GM21576 (cell line): ENCODE measurements at regions not wholly inside any gene's neighbourhood (a gene's known extent, or its start where the extent isn't known, plus 50 kb on each side); places are given as distances from the start of the nearest gene placed in this dataset.

Experiments
- ATAC-seq: cut with Tn5 transposase; IDR thresholded peaks from one replicate; pipeline ENCODE4 v1.9.1; 2021; ENCODE audit warnings: mild to moderate bottlenecking, moderate library complexity; ENCODE audit not compliant: unreplicated experiment

DNA sequence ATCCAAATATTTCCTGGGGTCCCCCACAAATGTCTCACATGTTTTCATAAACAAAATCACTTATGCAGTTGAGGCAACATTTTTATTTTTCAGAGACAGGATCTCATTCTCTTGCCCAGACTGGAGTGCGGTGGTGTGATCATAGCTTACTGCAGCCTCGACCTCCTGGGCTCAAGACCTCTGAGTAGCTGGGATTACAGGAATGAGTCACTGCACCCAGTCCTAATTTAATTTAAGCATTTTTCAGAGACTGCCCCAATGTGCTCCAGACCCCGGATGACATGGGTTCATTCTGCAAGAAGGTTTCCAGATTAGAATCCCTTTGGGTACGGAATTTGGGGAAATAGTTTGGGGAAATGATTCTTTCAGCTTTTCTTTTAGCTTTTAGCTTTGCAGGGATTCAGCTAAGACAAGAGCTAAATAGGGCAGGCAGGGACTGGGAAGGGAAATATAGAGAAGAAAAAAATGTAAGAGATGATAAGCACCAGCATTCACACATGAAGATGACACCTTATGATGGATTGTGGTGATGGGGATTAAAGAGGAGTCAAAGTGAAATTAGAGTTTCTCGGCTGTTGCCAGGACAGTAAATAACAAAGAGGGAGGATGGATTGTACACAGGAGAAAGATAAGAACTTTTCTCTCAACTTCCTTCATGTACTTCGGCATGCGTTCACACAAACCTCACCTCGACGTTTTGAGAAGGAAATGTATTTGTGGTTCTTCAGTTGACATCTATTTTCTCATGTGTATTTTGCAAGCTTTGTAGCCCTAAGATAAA is 169.4 kb upstream of the TAB2 start:
- ATAC-seq: no peak

DNA sequence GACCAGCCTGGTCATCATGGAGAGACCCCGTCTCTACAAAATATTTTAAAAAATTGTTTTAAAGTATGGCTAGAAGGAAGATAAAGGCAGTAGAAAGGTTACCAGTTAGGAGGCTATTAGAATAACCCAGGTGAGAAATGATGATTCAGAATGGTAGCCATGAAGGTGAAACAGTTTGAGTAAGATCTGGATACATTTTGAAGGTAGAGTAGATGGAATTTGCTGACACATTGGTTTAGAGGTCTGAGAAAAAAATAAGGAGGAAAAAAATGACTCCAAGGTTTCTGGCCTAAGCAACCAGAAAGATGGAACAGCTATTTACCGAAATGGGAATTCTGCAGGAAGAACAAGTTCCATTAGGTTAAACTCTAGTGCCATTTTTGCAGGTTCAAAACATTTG is 167.9 kb upstream of the TAB2 start:
- ATAC-seq: no peak

DNA sequence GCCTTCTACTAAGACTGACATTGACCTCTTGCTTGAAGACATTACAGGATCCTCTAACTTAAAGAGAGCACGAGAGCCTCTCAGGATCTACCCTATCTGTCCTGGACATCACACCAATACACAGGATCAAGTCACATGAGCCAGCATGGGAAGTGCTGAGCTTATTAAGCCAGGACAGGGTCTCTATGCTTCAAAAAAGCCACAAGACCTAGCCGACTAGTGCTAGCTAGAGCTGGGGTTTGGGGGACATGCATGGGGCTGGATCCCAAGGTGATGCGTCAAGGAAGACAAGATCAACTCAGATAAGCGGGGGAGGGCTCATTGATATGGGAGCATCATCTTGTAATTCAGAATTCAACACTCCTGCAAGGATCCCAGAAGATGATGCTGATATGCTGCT is 167.2 kb upstream of the TAB2 start:
- ATAC-seq: no peak

DNA sequence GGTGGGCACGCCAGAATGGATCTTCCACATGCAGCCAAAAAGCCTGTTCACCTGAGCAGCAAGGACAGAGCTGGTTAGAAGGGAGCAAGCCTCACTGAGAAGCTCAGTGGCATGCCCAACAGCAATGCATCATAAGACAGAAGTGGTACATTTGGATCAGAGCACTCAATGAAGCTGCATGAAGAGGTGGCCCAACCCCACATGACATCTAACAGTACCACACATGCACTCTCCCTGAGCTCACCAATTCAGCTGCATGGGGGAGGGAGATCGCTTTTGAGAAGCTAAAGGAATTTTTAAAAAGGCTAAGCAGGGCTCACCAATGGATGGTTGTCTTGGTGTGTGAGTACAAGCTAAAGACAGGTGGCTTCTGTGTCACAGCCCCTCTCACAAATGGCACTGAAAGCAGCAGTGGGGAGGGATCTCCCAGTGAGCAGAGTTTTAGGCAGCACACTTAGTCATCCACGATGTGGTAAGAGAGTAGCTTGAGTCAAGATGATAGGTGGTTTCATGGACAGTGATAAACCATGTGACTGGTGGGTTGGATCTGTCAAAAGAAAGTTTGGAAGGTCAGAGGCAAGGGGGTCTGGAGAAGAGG is 166.6 kb upstream of the TAB2 start:
- ATAC-seq: no peak

DNA sequence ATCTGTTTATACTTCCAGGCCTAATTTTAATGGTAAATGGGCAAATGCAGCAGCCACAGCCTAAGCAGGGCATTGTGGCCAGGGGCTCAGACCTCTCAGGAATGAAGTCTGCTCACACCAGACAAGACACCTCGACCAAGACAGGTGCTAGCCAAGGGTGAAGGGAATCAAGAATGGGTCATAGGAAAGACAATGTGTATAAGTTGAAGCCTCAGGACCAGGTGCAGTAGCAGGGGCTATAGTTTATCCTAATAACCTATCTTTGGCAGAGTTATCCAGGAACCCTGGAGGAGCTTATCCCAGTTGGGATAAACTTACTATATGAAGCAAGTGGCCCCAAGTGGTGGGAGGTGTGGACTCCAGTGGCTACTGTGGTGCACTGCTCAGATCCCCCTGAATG is 165.0 kb upstream of the TAB2 start:
- no peak for ATAC-seq

GRCh38 chr6:149153100-149153499 is 164.4 kb upstream of the TAB2 start:
- ATAC-seq: no peak

DNA sequence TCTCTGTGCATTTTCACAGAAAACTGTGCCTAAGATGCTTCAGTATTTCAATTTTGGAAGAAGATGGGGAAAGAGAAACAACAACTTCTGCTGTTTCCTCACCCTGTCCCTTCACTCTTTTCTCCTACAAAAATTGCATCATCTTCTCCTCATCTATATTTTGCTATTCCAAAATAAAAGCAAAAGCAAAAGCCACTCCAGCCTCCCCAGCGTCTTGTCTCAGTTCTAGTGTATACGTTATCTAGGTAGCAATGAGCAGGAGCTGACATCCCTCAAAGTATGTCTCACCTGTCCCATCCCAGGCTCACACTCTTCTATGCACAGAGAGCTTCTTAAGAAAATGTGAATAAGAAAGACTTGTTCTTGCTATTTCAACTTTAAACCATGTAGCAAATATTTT is 163.8 kb upstream of the TAB2 start:
- no peak for ATAC-seq

- ATAC-seq: no peak
Measured at GRCh38 chr6:149154261-149154821, 163.2 kb upstream of the TAB2 start.

GRCh38 chr6:149157126-149157525 is 160.4 kb upstream of the TAB2 start:
- no peak for ATAC-seq

- no peak for ATAC-seq
Measured at GRCh38 chr6:149158076-149158475, 159.4 kb upstream of the TAB2 start.

DNA sequence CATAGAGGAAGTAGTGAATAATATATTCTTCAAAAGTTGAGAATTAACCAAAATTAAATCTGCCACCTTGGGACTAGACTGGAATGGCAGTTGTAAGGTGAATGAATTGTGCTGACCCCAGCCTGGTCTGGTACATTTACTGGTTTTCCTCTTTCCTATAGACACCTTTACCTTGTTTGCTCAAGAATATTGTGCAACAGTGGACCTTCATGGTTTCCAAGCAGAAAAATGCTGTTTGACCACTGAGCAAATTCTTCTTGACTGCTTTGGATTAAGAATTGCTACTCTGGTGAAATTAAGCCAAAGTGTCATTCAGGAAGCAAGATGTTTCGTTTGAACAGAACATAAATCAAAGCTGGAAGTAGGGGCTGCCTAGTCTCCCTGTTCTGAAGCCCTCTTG is 156.6 kb upstream of the TAB2 start:
- ATAC-seq: no peak

DNA sequence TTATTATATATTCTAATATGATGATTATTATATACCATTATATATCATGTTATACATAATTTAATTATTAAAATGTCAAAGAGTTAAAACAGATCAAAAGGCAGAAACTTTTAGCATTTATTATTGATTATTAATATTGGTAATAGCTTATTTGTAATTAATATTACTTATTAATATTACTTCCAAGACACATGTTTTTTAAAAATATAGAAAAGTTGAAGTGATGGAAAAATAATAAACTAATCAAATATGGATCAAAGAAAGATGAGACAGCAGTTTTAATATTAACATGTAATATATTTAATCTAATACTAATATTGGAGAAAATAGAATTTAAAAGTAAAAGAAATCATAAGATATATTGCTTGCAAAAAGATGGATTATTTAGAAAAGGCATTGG is 154.6 kb upstream of the TAB2 start:
- ATAC-seq: no peak

DNA sequence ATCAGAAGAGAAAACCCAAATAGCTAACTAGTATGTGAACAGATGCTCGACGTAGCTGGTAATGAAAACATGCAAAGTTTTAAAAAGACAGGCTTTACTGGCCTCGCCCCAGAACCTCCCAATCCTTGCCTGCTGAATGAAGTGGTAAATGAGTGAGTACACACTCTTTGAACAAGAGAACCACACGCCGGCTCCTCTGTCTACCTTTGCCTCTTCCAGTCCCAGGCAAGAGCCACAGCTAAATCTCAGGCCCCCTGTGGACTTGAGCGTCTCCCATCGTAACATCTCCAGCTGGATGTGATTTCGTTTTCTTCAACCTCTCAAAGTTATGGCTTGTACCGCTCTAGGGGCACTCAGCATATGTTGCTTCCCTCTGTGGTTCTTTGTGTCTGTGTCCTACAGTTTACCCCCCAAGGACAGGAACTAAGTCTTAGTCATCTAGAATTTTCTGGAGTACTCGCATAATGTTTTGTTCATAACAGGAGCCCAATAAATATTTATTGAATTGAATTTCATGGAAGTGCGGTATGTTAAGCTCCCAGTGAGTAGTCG is 153.2 kb upstream of the TAB2 start:
- ATAC-seq: no peak

DNA sequence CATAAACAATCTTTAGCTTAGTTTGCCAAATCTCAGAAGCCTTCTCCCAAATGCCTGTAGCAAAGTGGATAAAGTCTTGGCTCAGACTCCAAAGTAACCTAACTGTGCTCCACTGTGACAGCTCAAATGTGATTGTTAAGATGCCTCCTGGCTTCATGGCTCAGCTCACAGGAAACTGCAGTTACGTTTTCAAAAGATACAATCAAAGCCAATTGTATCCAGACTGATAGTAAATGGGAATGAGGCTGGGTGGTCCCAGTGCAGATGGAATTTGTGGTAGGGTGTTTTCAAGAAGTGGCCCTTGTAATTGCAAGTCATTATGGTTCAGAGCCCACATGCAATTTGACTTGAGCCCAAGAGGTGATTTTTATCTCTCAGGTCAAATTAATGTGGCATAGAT is 151.2 kb upstream of the TAB2 start:
- no peak for ATAC-seq

DNA sequence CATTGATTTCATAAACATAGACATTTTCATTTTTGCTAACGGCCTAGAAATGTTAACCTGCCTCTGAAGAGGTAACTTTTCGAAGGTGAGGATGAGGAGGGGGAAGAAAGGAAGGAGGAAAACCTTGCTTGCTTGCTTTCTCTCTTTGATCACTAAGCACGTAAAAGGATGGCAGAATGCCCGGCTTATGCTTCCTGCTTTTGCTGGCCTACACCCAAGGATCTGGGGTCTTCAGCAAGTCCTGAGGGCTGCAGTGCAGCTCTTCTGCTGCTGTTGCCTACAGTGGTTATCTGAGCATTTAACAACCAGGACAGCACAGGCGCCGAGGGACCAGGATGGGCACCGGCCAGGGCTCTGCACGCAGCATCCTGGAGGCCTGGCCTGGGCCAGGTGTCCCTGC is 150.8 kb upstream of the TAB2 start:
- no peak for ATAC-seq

DNA sequence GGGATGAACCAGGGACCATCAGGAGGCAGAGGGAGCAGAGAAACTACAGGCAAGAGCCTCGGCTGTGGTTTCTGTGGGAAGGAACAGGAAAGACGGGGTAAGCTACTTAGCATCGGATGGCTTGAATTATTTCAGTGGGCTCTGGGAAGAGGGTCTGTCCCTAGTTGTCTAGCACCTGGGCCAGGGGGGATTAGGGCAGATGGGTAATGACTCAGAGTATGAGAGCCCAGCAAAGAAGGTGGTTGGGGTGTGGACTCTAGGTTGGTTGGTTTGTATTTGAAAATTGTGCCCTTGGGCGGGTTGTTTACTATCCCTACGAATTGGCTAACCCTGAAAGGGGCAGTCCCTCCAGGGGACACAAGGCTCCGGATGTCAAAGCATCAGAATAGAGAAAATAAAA is 148.5 kb upstream of the TAB2 start:
- ATAC-seq: no peak

GRCh38 chr6:149169761-149170511 is 147.6 kb upstream of the TAB2 start:
- ATAC-seq: no peak

- ATAC-seq: no peak
Measured at GRCh38 chr6:149170564-149171452, 146.7 kb upstream of the TAB2 start.

DNA sequence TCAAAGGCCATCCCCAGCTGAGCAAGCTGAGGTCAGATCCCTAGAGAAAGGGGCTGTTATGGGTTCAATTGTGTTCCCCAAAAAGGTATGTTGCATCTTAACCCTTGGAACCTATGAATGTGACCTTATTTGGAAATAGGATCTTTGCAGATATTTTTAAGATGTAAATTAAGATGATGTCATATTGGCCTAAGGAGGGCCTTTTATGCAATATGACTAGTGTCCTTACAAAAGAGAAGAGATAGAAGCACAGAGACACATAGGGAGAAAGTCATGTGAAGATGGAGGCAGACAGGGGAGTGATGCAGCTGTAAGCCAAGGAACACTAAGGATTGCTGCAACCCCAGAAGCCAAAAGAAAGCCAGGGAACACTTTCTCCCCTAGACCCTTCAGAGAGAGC is 144.3 kb upstream of the TAB2 start:
- no peak for ATAC-seq

DNA sequence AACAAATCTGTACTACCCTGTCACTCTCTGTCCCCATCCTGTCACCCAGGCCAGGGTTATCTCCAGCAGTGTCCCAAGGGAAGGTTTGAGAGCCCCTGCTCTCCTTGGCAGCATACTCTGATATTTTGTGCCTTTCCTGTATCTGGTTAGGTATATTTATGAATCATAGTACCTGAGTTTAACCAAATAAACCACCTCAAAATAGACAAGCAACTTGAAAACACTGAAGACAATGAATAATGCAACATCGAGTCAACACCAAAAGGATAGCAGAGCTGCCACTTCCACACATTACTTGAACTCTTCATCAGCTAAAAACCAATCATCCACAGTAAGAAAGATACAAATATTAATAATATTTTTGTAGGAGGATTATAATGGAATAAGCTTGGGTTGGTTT is 142.6 kb upstream of the TAB2 start:
- no peak for ATAC-seq
